ENCODE measurements at regions not wholly inside any gene's neighbourhood (a gene's known extent, or its start where the extent isn't known, plus 50 kb on each side); places are given as distances from the start of the nearest gene placed in this dataset.

DNA sequence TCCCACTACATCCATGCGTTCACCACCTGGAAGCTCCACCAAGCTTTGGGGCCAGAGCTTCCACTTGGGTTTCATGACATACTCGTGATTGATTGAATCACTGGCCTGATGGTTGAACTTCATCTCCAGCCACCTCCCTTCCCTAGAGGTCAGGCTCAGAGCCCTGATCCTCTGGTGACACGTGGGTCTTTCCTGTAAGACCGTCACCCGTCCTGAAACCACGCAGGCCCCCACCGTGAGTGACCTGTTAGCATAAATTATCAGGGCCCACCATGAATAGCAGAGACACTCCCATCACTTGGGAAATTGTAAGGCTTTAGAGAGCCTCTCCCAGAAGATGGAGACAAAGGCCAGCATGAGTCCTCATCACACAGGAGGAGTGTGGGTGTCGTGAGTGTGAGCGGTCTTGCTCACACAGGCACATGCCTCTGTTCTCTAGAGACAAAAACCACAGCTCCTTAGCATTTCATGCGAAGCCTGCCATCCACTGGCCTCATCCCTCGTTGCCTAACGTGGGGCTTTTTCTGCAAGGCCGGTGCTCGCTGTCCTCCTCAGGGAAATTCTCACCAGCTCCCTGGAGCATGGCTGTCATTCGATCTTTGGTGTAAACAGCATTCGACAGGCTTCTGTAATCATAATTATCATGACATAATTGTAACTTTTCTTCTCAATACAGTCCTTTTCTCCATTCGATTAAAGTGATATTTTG, 65.1 kb upstream of the DUSP22 start:
- DNase-seq, result no peak

DNA sequence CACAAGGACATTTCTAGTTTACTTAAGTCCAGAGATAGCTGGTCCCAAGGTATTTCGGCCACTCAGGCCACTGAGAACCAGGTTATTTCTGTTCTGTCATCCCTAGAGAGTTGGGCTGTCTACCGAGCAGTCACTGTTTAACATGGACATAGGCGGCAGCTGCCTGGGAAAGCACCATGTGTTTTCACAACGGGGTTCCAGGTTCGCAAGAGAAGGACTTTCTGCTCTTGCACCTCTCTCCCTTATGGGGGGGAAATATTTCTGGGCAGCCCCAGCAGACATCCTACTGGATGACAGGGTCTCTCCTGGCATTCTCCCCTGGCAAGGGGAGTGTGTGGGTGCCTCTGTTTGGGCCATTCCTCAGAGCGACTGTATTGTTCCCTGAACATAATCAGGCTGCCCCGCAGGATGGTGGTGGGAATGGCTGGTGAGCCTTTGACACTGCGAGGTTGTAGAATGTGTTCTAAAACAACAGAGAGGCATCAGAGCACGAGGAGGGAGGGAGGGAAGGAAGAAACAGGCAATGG, 64.4 kb upstream of the DUSP22 start:
- no peak for DNase-seq

DNA sequence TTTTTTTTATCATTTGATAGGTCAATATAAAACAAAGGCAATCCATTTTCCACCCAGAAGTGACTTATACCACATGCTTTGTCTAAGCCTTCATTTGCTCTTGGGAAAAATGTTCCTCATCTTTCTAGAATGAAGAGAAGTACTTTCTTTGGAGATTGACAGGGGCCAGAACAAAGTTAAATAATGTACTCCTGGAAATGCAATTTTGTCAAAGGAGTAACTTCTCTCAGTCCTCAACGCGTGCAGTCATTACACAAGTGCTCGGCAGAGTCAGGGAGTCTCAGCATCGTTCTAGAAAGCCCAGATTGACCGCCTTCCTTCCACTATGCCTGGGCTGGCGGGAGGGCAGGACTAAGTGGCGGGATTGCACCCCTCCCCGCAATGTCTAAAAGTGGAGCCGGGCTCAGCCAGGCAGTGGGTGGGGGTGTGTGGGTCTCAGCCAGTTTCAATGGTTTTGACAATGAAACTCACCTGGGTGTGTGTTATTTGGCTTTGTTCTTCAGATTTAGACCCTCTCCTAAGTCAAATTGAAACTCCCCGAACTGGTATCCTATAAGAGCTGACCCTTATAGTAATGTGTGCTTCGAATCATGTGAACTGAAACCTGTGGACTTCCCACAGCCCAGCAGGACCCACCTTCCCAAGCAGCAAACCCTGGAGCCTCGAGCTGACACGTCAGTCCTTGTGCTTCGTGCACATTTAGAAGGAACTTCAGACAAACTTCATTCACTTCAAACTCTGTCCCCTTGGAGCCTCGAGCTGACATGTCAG, 63.2 kb upstream of the DUSP22 start:
- DNase-seq, result no peak

DNA sequence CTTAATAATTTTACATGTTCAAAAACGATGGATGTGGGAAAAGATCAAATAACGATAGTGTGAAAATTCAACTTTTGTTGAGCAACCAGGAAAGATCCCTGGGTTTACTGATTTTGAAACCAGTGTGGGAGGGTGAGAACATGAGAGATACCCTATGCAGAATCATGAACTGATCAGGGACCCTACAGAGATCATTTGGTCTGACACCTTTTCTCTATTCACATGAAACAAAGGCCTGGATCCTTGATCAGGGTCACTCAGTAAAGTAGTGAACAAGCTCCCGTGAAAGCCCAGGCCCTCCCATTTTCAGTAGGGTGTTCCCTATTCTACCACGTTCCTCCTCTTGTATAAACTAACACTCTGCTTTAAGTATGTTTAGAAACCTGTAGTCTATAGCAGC, 60.5 kb upstream of the DUSP22 start:
- DNase-seq, result no peak

DNA sequence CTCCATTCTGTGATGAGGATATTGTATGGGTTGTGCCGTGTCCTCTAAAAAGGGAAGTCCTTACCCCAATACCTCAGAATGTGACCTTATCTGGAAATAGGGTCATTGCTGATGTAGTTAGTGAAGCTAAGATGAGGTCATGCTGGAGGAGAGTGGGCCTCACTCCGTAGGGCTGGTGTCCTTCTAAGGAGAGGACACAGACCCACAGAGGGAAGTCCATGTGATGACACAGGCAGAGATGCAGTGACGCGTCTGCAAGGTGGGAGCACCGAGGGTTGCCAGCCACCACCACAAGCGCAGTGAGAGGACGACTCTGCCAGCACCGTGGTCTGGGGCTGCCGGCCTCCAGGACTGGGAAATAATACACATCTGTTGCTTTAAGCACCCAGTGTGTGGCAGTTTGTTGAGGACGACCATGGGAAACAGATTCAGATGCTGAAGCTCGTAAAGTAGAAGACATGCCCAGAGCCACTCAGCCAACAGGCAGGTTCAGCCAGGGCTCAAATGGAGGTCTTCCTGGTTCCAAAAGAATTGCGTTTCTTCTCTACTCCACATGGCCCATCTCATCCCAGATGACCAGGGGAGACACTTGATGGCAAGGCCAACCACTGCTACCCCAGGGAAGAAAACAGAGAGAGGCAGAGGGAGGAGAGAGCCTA, 59.2 kb upstream of the DUSP22 start:
- no peak for DNase-seq

DNA sequence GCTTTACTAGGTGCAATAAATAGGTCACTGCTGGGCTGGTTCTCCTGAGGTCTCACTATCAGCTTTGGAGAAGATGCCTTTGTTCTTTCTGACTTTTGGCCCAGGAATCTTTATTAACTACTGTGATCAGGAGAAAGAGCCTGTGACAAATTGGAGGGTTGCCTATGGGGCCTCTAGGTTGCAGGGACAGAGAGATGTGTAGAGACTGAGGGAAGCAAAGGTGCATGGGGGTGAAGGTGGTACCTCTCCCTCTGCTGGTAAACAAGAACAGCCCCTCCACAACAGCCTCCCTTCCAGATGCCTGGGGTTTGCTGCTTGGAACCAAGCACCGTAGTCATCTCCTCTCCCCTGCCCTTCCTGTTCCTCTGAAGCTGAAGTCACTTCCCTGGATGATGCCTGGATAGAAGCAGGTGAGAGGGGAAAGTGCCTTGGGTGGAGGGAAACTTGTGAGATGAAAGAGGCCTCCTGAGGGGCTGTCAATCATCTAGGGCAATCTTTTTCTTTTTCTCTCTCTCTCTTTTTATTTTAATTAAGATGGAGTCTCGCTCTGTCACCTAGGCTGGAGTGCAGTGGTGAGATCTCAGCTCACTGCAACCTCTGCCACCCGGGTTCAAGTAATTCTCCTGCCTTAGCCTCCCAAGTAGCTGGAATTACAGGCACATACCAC, 57.4 kb upstream of the DUSP22 start:
- no peak for DNase-seq

DNA sequence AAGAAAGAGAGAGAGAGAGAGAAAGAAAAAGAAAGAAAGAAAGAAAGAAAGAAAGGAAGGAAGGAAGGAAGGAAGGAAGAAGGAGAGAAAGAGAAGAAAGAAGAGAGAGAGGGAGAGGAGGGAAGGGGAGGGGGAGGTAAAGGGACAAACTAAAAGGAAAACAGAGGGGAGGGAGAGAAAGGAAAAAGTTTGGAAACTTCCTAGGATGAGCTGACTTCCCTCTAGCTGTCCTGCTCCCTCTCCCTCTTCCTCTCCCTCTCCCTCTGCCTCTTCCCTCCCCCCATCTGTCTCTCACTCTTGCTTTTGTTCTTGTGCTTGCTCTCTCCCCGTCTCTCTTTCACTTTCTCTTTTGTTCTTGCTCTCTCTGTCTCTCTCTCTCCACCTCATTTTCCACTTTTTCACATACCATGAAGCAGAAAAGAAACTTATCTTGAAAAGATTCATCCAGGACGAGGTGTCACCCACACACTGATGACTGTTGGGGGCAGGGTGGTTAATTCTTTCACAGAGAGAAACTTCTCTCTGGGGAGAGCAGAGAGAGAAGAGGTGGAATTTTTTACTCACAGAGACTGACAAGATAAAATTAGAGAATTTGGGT, 56.4 kb upstream of the DUSP22 start:
- DNase-seq, result no peak

DNA sequence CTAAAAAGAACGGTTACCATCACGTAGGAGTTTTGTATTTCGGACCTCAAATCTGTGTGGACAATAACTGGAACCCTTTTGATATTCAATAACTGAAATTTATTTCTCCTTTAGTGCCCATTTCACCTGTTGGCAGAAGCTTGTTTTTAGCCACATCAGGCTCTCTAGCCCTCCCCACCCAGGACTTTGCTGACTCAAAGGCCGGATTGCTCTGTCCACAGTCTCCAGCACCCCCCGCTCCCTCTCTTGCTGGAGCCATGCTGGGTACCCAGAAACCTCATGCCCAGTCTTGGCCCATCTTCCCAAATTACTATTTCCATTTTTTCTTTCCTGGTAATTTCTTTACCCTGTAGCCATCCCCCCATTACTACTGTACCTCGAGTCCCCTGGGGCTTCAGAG, 55.8 kb upstream of the DUSP22 start:
- DNase-seq, result no peak

DNA sequence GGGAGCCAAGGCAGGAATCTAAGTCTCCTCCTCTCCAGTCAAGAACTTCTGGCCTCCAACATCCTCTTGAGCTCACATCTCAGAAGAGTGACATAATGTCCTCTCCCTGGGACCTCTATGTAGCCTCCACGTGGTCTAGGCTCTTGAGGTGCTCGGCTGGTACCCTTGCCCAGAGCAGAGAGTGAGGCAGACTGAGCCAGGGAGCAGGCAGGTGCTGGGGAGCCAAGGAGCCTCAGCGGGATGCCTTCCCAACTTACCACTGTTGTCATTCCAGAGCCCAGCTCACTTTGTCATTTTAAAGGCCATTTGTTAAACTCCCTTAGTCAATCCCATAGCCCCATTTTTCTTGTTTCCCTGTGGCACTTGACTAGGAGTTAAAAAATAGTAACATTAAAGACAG, 52.1 kb upstream of the DUSP22 start:
- DNase-seq, result no peak

DNA sequence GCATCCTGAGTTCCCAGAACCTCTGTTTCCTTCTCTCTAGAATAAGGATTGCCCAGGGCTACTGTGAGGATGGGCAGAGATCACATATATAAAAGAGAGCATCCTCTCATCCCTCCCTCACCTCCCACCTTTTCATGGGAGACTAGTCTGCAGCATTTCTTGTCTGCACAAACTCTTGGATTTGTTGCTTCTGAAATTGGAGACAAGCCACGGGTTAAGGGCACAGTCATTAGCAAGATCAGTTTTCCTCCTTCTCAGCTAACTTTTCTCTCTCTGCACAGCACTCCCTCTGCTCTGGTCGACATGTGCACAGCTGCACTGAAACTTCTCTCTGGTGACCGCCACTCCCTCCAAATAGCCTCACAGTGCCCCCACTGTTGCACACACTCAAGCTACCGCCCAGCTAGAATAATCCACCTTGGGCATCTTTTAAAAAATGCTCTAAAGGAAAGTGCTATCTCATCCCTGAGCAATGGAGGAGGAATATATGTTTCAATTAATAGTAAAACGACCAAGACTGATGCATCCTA, 50.9 kb upstream of the DUSP22 start:
- DNase-seq, result no peak

All from HCEC 1CT (cell line).